ENCODE measurements at regions not wholly inside any gene's neighbourhood (a gene's known extent, or its start where the extent isn't known, plus 50 kb on each side); places are given as distances from the start of the nearest gene placed in this dataset.

DNA sequence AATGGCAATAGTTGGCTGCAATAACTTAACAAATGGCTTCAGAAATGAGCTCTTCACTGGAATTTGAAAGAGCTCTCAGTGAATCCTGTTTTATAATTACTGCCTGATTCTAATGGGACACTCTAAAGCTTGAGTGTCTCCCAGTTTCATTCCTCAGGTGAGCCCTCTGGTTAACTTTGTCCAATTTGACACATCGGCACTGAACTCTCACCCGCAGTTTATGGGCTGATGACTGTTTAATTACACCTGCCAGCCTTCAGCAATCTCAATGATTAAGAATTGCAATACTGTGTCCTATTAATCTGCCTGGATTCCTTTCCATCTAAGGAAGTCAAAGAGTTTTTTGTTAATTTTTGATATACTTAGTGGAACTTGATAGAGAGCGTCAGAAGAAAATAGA is 110.7 kb upstream of the NABP1 start:
- TF ChIP-seq, protein P1, sequence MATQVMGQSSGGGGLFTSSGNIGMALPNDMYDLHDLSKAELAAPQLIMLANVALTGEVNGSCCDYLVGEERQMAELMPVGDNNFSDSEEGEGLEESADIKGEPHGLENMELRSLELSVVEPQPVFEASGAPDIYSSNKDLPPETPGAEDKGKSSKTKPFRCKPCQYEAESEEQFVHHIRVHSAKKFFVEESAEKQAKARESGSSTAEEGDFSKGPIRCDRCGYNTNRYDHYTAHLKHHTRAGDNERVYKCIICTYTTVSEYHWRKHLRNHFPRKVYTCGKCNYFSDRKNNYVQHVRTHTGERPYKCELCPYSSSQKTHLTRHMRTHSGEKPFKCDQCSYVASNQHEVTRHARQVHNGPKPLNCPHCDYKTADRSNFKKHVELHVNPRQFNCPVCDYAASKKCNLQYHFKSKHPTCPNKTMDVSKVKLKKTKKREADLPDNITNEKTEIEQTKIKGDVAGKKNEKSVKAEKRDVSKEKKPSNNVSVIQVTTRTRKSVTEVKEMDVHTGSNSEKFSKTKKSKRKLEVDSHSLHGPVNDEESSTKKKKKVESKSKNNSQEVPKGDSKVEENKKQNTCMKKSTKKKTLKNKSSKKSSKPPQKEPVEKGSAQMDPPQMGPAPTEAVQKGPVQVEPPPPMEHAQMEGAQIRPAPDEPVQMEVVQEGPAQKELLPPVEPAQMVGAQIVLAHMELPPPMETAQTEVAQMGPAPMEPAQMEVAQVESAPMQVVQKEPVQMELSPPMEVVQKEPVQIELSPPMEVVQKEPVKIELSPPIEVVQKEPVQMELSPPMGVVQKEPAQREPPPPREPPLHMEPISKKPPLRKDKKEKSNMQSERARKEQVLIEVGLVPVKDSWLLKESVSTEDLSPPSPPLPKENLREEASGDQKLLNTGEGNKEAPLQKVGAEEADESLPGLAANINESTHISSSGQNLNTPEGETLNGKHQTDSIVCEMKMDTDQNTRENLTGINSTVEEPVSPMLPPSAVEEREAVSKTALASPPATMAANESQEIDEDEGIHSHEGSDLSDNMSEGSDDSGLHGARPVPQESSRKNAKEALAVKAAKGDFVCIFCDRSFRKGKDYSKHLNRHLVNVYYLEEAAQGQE (IDR thresholded peaks at IDR 0.05; ENCODE audit: insufficient read depth in 1 of 2, low read depth in 2 of 2, low read length in 2 of 2) = no peak
- TF ChIP-seq SIN3A (IDR thresholded peaks at IDR 0.05; ENCODE audit: borderline replicate concordance, insufficient read depth, low read length) = no peak
- no peak for TF ChIP-seq TAF1 (IDR thresholded peaks at IDR 0.05; ENCODE audit: borderline replicate concordance, insufficient read depth, low read length)
- no peak for TF ChIP-seq FOXP2 (optimal IDR thresholded peaks at IDR 0.05; ENCODE audit: borderline replicate concordance, extremely low read depth, extremely low read length, insufficient read depth)
- no peak for TF ChIP-seq POLR2AphosphoS5 (IDR thresholded peaks at IDR 0.05; ENCODE audit: low read depth, low read length)

DNA sequence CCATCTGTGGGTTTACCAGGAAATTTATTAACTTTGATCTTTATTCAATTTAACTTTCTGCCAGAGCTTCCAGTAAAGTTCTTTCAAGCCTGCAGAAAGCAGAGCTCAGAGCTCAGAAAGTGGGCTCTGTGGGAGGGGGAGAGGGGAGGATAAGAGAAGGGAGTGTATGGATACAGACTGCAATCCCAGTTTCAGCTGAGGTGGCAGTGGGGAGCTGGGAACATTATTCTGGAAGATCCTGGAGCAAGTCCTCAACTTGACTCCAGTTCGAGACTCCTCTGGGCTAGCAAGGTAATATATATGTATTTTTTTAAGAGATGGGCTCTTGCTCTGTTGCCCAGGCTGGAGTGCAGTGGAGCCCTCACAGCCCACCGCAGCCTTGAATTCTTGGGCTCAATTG is 108.9 kb upstream of the NABP1 start:
- TF ChIP-seq, protein P1 (IDR thresholded peaks at IDR 0.05; ENCODE audit: insufficient read depth in 1 of 2, low read depth in 2 of 2, low read length in 2 of 2) = no peak
- TF ChIP-seq TAF1 (IDR thresholded peaks at IDR 0.05; ENCODE audit: borderline replicate concordance, insufficient read depth, low read length) (no peak), FOXP2 (optimal IDR thresholded peaks at IDR 0.05; ENCODE audit: borderline replicate concordance, extremely low read depth, extremely low read length, insufficient read depth) (no peak), POLR2AphosphoS5 (IDR thresholded peaks at IDR 0.05; ENCODE audit: low read depth, low read length) (no peak), SIN3A (IDR thresholded peaks at IDR 0.05; ENCODE audit: borderline replicate concordance, insufficient read depth, low read length) (no peak)

DNA sequence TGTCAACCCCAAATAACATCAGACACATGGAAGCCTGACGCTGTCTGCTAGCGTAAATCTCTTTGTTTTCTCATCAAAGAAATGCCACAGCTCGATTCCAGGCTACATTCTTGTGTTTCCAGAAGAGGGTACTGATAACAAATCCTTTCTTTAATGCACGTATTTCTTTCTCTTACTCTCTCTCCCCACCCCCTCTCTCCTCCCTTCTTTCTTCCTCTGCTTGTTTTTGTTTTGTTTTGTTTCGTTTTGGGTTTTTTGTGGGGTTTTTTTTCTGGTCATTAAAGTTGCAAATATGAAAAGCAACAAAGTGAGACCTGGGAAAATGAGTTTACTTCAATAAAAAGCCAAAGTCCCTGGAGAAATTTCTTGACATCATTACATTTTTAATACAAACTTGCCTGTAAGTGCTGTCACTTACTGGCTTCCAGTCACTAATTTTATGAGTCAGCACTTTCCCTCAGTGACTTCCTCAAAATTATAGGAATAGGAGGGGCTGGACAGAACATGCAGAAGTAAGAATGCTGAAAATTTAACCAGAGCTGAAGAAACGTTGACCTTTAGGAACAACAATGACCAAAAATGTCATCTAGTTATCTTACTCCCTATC is 106.7 kb upstream of the NABP1 start:
- TF ChIP-seq SIN3A (IDR thresholded peaks at IDR 0.05; ENCODE audit: borderline replicate concordance, insufficient read depth, low read length) (no peak), FOXP2 (optimal IDR thresholded peaks at IDR 0.05; ENCODE audit: borderline replicate concordance, extremely low read depth, extremely low read length, insufficient read depth) (no peak), TAF1 (IDR thresholded peaks at IDR 0.05; ENCODE audit: borderline replicate concordance, insufficient read depth, low read length) (no peak), POLR2AphosphoS5 (IDR thresholded peaks at IDR 0.05; ENCODE audit: low read depth, low read length) (no peak)
- TF ChIP-seq, protein P1 (IDR thresholded peaks at IDR 0.05; ENCODE audit: insufficient read depth in 1 of 2, low read depth in 2 of 2, low read length in 2 of 2) = no peak

DNA sequence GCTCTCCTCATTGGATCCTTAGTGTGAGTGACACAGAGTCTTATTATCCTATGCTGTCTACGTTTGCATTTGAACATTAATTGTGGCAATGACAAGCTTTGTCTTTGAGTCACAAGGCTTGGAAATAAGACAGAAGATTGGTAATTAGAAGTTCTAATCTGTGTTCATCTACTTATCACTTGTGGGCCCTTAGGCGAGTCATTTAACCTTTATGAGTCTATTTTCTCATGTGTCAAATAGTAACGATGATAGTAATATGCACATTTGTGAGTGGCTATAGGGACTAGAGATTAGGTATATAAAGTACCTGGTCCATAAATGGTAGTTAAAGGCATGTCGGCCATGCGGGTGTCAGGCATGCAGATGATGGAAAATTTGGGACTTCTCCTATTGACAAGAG is 105.6 kb upstream of the NABP1 start:
- no peak for TF ChIP-seq POLR2AphosphoS5 (IDR thresholded peaks at IDR 0.05; ENCODE audit: low read depth, low read length)
- TF ChIP-seq FOXP2 (optimal IDR thresholded peaks at IDR 0.05; ENCODE audit: borderline replicate concordance, extremely low read depth, extremely low read length, insufficient read depth) = no peak
- TF ChIP-seq, protein P1 (IDR thresholded peaks at IDR 0.05; ENCODE audit: insufficient read depth in 1 of 2, low read depth in 2 of 2, low read length in 2 of 2) = no peak
- no peak for TF ChIP-seq TAF1 (IDR thresholded peaks at IDR 0.05; ENCODE audit: borderline replicate concordance, insufficient read depth, low read length)
- TF ChIP-seq SIN3A (IDR thresholded peaks at IDR 0.05; ENCODE audit: borderline replicate concordance, insufficient read depth, low read length) = no peak

Data from PFSK-1 (cell line).